H1 (cell line): ENCODE measurements at regions not wholly inside any gene's neighbourhood (a gene's known extent, or its start where the extent isn't known, plus 50 kb on each side); places are given as distances from the start of the nearest gene placed in this dataset.

Source experiments
- JUND ChIP-seq: IDR thresholded peaks from 2 replicates; pipeline ENCODE4 v1.6.1; 2011; ENCODE audit warnings: mild to moderate bottlenecking, improper control_type of control experiment, low read length
- NANOG ChIP-seq: IDR thresholded peaks from 2 replicates; pipeline ENCODE4 v1.6.1; 2011; ENCODE audit warnings: low read length, low read depth, mild to moderate bottlenecking, inconsistent platforms; ENCODE audit not compliant: insufficient read depth, poor library complexity, severe bottlenecking
- RAD21 ChIP-seq, 2 experiments: IDR thresholded peaks in 1 of 2; conservative IDR thresholded peaks in 1 of 2; 2 replicates each; pipeline ENCODE4 v1.6.1; 2011; ENCODE audit warnings: low read depth in 2 of 2, low read length in 2 of 2, improper control_type of control experiment in 1 of 2, inconsistent platforms in 1 of 2, mild to moderate bottlenecking in 1 of 2, moderate library complexity in 1 of 2
- SIN3A ChIP-seq, 2 experiments: IDR thresholded peaks in 1 of 2; conservative IDR thresholded peaks in 1 of 2; 2 replicates each; pipeline ENCODE4 v1.6.1; 2011 to 2012; ENCODE audit warnings: low read length in 2 of 2, improper control_type of control experiment in 1 of 2, low read depth in 1 of 2, mild to moderate bottlenecking in 1 of 2
- SP1 ChIP-seq: IDR thresholded peaks from 2 replicates; pipeline ENCODE4 v1.6.1; 2011; ENCODE audit warnings: low read depth, low read length
- SUZ12 ChIP-seq: fragments of 200-600 bp; sonication (generic); IDR thresholded peaks from 2 replicates; pipeline ENCODE4 v1.6.1; 2012; ENCODE audit warnings: mild to moderate bottlenecking, inconsistent platforms, low read length, moderate library complexity, mixed read lengths
- YY1 ChIP-seq: IDR thresholded peaks from 2 replicates; pipeline ENCODE4 v1.6.1; 2011; ENCODE audit warnings: low read depth, mild to moderate bottlenecking, low read length

DNA sequence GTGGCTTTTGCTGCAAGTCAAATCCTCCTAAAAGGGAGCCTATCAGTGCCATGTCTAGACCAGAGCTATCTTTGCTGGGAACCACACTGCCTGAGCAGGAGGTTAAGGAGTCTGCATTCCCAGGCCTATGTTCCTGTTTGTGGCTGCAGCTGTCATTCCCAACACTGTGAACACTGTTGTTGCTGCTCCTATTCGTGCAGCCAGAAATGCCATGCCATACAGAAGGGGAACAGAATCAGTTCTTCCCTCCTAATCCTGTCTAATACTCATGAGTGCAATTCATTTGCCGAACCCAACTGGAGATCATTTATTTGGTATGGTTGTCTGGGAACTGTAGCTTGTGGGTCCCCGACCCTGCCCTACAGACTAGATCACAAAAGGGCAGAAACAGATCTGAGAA lies 406.5 kb upstream of the GJE1 start (continued):
- TF ChIP-seq RAD21 (IDR thresholded peaks at IDR 0.05 in 1 of 2, conservative IDR thresholded peaks at IDR 0.05 in 1 of 2; ENCODE audit: low read depth in 2 of 2, low read length in 2 of 2) (no peak), NANOG (no peak), YY1 (no peak), SIN3A (conservative IDR thresholded peaks at IDR 0.05 in 1 of 2, IDR thresholded peaks at IDR 0.05 in 1 of 2; ENCODE audit: low read depth in 1 of 2, low read length in 2 of 2) (no peak), SP1 (no peak), SUZ12 (no peak), JUND (no peak)
